PFSK-1 (cell line): ENCODE measurements at regions not wholly inside any gene's neighbourhood (a gene's known extent, or its start where the extent isn't known, plus 50 kb on each side); places are given as distances from the start of the nearest gene placed in this dataset.

Experiments
- FOXP2 ChIP-seq: optimal IDR thresholded peaks from 2 replicates; pipeline ENCODE3; 2011; ENCODE audit warnings: borderline replicate concordance, control low read depth, inconsistent platforms; ENCODE audit not compliant: insufficient read depth; ENCODE audit errors: extremely low read length, extremely low read depth
- POLR2AphosphoS5 ChIP-seq: IDR thresholded peaks from 2 replicates; pipeline ENCODE4 v1.6.1; 2012; ENCODE audit warnings: low read depth, mild to moderate bottlenecking, control low read depth, low read length, moderate library complexity
- SIN3A ChIP-seq: IDR thresholded peaks from 2 replicates; pipeline ENCODE4 v1.6.1; 2012; ENCODE audit warnings: mild to moderate bottlenecking, low read length, moderate library complexity, borderline replicate concordance; ENCODE audit not compliant: insufficient read depth
- TAF1 ChIP-seq: IDR thresholded peaks from 2 replicates; pipeline ENCODE4 v1.6.1; 2012; ENCODE audit warnings: low read length, control low read depth, borderline replicate concordance; ENCODE audit not compliant: insufficient read depth
- TF ChIP-seq, protein P1 (sequence below), 2 experiments: IDR thresholded peaks; 2 replicates each; pipeline versions ENCODE4 v1.6.1 to v1.8.0; 2011 to 2012; ENCODE audit warnings: low read depth in 2 of 2, low read length in 2 of 2, control low read depth in 1 of 2, inconsistent platforms in 1 of 2, mild to moderate bottlenecking in 1 of 2, moderate library complexity in 1 of 2; ENCODE audit not compliant: insufficient read depth in 1 of 2

DNA sequence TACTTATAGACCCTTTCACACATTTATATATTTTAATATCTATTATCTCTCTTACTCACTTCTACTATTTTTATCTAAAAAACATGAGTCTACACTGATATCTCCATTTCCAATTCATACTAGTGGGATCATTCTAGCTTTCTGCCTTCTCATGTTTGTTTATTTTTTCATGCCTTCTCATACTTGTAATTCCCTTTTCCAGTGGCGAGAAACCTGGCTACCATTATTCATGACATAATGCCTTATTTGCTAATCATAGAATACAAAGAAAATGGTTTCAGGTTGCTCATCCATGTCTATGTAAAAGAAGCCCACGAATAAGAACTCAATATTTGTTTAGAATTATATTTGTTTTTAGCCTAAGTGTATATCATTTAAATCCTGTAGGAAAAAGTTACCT is 232.7 kb upstream of the ACTBL2 start:
- TF ChIP-seq TAF1 (no peak), POLR2AphosphoS5 (no peak), SIN3A (no peak), FOXP2 (no peak)
- TF ChIP-seq, protein P1, sequence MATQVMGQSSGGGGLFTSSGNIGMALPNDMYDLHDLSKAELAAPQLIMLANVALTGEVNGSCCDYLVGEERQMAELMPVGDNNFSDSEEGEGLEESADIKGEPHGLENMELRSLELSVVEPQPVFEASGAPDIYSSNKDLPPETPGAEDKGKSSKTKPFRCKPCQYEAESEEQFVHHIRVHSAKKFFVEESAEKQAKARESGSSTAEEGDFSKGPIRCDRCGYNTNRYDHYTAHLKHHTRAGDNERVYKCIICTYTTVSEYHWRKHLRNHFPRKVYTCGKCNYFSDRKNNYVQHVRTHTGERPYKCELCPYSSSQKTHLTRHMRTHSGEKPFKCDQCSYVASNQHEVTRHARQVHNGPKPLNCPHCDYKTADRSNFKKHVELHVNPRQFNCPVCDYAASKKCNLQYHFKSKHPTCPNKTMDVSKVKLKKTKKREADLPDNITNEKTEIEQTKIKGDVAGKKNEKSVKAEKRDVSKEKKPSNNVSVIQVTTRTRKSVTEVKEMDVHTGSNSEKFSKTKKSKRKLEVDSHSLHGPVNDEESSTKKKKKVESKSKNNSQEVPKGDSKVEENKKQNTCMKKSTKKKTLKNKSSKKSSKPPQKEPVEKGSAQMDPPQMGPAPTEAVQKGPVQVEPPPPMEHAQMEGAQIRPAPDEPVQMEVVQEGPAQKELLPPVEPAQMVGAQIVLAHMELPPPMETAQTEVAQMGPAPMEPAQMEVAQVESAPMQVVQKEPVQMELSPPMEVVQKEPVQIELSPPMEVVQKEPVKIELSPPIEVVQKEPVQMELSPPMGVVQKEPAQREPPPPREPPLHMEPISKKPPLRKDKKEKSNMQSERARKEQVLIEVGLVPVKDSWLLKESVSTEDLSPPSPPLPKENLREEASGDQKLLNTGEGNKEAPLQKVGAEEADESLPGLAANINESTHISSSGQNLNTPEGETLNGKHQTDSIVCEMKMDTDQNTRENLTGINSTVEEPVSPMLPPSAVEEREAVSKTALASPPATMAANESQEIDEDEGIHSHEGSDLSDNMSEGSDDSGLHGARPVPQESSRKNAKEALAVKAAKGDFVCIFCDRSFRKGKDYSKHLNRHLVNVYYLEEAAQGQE (IDR thresholded peaks at IDR 0.05; ENCODE audit: insufficient read depth in 1 of 2, low read depth in 2 of 2, low read length in 2 of 2), result no peak
